HG02981 (cell line): ENCODE measurements at regions not wholly inside any gene's neighbourhood (a gene's known extent, or its start where the extent isn't known, plus 50 kb on each side); places are given as distances from the start of the nearest gene placed in this dataset.

Source experiments
- ATAC-seq: cut with Tn5 transposase; IDR thresholded peaks from one replicate; pipeline ENCODE4 v1.9.1; 2021; ENCODE audit warnings: mild to moderate bottlenecking, moderate library complexity; ENCODE audit not compliant: unreplicated experiment

DNA sequence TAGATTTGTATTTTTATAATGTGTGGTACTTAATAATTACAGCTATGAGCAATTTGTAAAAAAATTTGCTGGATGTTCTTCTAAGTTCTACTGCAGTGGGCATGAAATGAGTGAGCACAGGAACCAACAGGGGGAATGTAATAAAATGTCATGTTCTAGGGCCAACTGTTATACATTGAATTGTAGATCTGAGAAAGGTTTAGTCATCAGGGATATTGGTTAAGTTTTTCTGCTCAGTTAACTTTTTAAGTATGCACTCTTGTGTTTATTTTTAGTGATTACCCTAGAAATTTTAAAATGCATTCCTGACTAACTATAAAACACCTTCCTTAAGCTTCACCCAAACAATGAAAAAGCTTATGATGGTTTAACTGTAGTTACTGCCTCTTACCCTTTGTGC, 101.8 kb downstream of the CAND1 start:
- no peak for ATAC-seq

DNA sequence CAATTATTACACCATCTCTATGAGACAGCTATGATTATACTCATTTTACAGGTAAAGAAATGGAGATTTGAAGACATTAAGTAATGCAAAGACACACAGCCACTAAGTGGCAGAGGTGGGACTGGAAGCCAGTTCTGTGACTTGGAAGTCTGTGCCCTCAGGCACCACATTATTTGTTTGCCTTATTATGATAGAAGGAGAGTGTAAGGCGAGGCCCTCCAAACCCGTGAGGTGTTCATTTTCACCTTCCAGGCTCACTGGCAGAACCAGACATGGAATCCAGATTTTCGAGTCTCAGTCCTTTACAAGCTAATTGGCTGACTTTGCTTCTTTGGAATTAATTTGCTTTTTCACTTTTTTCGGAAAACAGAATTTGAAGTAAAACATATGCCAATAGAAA, 107.9 kb downstream of the CAND1 start:
- no peak for ATAC-seq

DNA sequence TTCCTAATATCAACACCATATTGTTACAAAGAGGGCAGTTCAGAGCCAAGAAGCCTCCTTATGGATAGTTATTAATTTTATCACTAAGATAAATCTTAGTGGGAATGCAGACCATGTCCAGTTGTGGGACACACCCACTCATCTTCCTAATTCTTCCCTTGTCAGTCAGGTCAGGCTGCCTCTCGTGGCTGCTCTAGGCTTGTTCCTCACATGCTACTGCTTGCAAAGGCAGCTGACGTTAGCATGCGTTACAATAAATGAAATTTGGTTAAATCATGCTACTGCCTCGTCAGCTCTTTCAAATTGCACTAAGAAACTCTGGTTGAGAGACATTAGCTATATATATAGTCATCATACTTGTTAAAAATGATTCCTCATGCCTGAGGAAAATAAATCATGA, 108.4 kb downstream of the CAND1 start:
- no peak for ATAC-seq

DNA sequence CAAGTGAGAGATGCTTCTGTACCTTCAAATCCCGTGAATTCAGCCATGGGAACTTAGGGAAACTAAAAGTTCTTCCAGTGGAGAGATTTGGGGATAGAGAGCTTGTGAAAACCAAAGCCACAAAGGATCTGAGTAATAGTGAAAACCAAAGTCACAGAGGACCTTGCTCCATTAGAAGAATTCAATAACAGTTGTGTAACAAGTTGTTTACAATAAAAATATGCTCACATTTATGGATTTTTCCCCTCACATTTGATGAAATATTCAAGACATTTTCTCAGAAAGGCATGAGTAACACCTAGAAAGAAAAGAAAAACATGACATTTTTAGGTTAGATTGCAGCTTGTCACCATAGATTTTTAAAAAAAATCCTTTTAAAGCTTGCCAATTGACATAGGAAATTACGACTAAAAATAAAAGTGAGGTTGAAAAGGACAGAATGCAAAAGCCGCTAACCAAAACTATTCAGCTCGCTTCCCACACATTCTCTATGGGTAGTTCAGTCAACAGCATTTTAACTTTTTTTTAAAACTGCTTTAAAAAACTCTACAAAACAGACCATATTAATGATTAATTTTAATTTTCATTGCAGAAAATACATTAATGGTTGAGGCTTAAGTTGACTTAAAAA, 113.2 kb downstream of the CAND1 start:
- ATAC-seq, result no peak

DNA sequence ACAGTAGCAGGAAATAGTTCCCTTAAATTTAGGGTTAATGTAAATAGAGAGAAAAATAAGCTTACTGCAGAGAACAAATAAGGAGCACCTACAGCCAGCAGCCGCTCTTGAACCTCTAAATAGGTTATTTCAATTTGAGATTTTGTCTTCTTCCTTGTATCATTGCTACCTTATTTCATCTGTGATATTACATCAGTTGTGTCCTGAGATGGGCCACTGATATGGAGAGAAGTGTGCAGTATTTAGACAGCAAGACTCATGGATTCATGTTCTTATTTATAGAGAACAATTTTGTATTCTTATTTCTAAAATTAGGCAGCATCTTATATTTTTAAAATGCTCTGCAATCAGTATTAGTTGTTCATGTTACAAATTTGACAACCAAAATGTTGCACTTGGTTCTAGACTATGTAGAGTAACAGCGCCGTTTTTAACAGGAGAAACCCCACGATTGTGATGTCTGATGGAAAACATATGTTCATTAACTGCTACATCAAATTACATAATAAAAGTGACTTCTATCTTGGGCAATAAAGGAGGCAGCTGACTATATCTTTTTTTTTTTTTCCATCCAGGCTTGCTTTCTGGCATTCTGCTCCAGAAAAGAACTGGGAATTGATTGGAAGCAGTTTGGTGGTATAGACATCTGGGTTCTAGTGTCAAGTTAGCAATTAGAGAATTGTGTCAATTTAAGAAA, 117.9 kb downstream of the CAND1 start:
- ATAC-seq, result no peak

DNA sequence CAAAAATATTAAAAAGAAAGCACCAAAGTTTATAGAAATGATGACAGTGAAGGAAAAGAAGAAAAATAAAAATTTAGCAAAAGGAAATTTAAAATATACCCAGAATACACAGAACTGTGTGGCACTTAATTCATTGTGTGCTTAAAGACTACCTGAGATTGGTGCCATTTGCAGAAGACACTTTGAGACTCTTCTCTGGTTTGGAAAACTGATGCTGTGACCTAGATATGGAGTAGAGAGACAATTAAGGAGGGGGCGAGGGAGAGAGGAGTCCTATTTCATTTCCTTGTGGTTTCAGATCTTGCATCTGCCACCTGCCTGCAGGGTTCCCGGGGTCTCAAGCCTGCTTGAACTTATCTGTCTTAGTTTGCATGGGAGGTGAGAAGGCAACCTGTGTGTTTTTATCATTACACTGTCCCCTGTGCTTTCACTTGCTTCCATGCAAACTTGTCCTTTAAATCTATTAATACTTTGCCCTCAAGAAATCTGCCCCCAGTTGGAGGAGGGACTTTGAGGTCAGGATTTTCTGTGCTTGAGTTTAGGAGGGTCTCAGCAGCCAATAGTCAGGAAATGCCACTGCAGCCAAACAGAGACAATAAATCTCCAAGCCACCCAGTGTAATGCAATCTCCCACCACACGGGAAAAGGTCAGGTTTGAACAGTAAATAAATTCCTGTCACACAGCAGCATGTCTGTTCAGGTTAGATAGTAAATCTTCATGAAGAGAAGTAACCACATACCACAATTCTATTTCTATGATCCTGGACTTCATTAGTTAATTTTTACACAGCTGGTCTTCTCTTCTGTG, 119.4 kb downstream of the CAND1 start:
- no peak for ATAC-seq

DNA sequence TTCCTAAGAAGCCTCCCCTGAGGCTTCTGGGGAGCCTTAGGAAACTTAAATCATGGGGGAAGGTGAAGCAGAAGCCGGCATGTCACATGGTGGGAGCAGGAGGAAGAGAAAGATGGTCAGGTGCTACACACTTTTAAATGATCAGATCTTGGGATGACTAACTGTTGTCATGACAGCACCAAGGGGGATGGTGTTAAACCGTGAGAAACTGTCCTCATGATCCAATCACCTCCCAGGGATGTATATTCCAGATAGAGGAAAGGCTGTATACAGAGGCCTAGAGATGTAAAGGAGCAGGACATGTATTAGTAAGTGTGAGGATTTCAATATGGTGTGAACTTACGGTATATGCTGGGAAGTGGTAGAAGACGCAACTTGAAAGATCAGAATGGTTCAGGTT, 121.1 kb downstream of the CAND1 start:
- no peak for ATAC-seq

DNA sequence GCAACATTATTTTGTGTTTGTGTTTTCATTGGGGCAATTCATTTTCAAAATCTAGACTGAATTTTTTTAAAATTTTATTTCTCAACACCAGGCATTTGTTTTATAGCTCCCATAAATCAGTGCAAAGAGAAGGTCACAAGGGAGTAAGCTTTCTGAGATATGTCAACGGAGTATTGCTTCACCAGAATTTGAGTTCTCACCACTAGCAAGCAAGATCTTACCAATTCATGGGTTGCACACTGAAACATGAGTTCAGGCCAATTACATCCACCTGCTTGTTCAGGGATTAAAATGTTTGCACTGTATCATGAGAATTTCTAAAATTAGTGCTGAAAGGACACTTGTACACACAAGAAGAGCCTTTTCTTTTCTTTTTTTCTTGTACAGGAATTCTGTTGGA, 121.9 kb downstream of the CAND1 start:
- ATAC-seq, result no peak

DNA sequence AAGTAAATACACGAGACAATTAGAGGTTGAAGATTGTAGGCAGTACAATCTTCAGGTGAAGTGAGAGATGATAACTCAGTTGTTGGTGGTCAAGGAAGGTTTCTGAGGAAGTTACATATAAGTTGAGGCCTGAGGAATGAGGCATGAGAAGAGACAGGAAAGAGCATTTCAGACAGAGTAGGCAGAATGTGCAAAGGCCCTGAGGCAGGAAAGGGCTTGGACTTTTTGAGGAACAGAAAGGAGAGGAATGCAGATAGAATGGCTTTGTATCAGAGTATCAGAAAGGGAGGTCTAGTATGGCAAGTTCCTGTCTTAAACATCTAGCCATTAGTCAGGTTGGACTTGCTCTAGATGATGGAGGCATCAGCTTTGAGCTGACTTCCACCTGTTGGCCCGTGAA, 122.5 kb downstream of the CAND1 start:
- ATAC-seq, result no peak

DNA sequence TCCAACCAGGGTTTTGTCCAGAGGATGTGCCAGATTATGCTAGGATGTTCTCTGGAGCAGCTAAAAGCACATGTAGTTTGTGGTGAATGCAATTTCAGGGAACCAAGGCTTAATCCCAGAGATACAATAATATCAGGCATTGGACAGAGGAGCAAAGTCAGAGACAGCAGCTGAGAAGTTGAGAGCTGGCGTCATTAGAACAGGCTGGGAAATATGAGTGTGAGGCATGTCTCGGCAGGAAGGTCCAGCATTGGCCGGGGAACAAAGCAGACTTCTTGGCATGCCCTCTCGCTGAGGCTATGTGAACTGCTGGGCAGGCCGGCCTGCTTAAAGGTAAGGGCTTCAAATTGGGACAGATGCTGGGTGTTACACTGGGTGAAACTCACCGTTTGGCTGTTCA, 125.4 kb downstream of the CAND1 start:
- no peak for ATAC-seq

DNA sequence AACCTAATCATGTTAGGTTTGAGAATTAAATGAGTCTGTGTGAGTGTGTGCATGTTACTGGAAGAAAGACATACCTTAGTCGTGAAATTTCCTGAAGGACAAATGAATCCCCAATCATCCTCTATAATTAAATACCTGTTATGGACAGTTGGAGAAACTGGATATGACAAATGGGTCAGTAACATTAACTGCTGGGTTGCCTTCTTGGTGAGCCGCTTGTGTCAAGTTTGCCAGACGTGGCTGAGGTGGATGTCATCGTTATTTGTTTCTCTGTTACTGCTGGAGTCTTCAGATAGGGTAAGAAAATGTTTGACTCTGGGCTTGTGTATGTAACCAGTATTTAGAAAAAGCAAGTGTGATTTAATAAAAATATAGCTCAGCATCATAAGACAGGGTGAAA, 131.6 kb downstream of the CAND1 start:
- ATAC-seq, result no peak

DNA sequence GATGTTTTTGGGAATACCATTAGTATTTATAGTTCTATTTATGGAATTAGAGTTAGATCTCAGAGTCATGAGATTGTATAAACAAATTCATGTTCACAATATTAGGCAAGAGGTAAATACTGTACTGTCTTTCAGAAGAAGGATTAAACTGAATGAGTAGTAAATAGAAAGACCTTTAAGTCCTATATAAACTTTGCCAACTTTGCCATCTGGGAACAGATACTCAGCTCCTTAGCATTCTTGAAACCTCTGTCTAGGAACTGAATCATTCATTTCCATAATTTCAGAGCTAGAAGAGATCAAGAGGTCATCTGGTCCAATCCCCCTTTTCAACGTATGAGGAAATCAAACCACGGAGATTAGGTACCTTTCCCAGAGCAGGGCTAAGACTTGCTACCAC, 141.1 kb downstream of the CAND1 start:
- ATAC-seq, result no peak

DNA sequence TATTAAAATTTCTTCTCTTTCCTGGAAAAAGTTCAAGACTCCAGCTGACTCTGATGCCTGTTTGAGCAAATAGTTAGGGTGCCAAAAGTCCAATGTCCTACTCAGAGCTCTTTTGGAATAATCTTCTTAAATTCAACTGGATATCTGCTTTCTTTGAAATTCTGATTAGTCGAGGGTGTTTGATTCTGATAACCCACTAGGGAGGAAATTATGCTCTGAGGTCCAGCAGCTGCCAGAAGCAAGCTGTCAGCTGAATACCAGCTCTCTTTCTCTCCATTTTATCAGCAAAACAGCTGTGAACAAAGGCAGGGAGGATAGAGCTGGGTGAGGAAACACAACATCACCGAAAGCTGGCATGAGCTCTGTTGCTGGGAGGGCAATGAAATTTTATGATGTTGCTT, 141.5 kb downstream of the CAND1 start:
- ATAC-seq, result no peak

DNA sequence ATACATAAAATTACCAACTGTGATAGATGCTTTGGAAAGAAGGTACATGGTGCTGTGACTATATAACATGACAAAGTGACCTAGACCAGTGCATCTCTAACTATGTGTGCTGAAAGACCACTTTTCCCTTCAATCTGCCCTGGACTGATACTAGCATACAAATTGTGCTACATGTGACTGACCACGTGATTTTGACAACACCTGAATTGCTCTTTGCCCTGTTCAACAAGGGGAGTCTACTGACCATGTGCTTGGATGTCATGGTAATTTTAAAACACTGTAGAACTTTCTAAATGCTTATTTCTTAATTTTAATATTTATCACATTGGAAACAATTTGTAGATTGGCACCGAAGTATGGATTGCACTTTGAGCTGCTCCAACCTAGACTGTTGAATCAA, 142.4 kb downstream of the CAND1 start:
- no peak for ATAC-seq

DNA sequence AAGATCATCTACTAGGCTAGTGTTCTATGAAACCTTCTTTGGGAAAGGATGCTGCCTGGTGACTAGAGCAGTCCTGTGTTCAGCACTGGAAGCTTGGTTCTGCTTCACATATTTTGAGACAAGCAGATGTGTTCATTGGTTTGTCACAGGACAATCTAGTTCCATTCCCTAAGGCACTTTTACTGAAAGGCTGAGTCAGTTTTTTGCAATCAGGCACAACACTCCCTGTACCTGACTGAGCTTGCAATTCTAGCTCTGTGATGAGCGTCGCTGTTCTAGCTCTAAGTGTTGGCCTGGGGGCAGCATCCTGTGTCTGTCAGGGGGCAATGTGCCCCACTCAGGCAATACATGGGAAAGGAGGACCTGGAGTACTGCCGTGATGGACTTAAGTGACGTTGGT, 144.4 kb downstream of the CAND1 start:
- no peak for ATAC-seq

DNA sequence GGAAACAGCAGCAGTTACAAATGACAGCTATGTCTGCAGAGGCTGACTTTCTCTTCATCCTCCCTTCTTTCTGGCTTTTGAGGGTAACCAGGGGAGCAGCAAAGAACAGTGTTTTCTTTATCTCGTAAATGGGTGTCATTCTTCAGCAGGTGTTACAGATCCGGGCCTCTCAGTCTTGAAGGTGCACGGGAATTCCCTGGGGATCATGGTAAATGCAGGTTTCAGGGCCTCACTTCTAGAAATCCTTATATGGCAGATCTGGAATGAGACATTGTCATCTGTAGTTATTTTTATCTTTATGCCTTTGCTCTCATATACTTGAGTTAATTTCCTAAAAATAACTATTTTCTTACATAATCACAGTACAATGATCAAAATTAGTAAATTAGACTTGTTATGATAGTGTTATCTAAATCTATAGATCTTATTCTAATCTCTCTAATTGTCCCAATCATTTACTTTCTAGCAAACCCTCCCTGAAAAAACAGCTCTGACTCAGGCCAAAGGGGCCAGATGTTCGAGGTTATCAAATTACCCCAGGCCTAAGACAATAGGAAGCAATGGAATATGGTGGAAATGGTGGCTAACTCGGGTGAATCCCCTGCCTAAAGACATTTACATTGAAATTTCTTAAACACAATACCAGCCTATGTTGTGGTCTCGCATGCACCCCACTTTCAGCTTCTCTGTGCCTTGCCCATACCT, 145.0 kb downstream of the CAND1 start:
- no peak for ATAC-seq

DNA sequence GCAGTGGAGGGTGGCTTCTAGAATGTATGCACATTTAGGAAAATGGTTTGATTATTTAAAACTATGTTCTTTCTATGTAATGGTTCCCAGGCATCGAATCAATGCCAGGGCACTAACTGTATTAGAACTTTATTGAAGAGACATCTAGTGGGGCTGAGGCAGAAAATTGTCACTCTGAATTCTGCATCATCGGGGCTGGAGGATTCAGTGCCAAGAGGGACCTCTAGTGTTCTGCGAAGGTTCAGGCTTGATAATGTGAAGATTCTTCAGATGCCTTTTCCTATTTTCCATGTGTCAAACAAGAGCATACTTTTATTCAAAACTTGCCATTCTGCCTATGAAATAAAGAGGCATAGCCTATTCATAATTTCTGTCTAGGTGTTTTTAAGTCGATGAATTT, 146.3 kb downstream of the CAND1 start:
- ATAC-seq, result no peak

DNA sequence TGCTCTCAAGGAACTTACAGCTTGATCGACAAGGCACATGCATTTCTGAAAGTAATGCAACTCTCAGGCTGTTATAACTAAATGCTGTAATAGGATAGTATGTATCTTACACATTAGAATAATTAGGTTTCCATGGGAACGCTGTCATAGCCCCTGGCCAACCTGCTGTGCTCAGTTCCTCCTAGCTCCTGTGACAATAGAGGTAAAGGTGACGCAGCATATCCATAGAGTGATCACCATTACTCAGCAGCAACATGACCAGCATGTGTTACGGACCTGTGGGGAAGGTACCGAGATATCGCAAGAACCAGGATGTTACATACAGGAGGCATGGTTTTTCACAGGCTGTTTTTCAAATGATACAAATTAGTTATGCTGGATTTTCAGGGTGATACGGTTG, 150.7 kb downstream of the CAND1 start:
- ATAC-seq, result no peak

DNA sequence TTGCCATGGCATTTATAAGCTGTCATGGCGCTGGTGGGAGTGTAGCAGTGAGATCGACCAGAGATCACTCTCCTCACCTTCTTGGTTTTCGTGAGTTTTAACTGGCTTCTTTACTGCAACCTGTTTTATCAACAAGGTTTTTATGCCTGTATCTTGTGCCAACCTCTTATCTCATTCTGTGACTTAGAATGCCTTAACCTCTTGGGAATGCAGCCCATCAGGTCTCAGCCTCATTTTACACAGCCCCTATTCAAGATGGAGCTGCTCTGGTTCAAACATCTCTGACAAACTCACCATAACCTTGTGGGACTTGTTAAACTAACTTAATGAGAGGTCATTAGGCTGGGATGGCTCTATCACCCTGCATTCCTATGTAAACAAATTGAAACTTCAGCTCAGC, 151.3 kb downstream of the CAND1 start:
- ATAC-seq, result no peak

DNA sequence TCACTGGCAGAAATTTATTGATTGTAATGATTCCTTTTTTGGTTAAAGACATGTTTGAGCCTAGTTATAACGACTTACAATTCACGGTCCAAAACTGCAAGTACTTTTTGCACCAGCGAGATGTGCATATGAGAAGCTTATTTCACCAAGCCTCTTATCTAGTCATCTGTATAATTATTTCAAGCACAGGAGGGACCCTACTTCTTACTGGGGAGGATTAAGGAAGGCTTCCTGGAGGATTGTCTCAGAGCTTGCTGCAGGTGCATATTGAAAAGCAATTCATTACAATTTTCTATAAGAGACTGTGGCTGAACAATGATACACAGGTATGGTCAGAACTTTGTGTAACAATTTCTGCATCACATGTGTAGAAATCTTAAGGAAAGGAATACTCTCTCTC, 152.9 kb downstream of the CAND1 start:
- ATAC-seq, result no peak

DNA sequence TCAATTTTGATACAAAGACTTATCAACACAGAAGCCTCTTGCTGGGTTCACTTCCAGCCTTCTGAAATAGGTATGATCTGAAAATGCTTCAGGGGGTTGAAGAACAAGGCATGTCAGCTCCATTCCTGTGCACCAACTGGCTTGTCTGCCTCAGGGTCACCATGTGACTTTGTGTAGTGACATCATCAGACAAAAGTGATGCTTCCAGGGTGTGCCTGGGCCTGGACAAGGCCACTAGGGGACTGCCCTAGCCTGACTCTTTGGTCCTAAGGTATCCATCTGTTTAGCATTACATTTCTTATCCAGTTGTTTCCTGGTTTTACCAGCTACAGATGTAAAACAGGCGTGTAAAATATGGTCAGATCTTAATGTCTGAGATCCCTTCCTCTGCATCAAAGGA, 155.6 kb downstream of the CAND1 start:
- ATAC-seq, result no peak

DNA sequence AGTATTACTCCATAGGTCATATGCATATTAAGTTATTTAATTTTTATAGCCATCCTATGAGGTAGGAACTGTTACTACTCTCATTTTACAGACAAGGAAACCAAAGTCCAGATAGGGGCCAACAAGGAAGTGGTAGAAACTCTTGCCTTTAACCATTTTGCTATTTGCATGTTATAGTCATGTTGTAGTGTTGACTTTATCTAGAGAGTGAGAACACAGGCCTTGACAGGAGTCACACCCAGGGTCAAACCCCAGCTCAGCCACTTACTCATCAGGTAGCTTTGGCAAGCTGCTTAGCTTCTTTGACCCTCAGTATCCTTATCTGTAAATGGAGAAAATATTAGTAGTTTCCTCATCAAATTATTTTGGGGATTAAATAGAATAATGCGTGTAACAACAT, 156.2 kb downstream of the CAND1 start:
- no peak for ATAC-seq
